Adrenal gland (tissue), 5 donors: ENCODE measurements at regions not wholly inside any gene's neighbourhood (a gene's known extent, or its start where the extent isn't known, plus 50 kb on each side); places are given as distances from the start of the nearest gene placed in this dataset.

Experiments
- POLR2A ChIP-seq, 2 donors: fragments of 450-650 bp; IDR thresholded peaks; one replicate each; pipeline ENCODE4 v1.6.1; 2017; ENCODE audit warnings: antibody characterized with exemption in 2 of 2, mild to moderate bottlenecking in 2 of 2, moderate library complexity in 1 of 2
- TF ChIP-seq, protein P1 (sequence below), 6 experiments: fragments of 450-650 bp in 4 of 6; fragments of 200-600 bp in 2 of 6; sonication (generic) in 1 of 6; IDR thresholded peaks; 1 replicate in 5 of 6; 2 replicates in 1 of 6; pipeline versions ENCODE4 v1.5.1 to v1.8.0; 2016 to 2021; ENCODE audit warnings: antibody characterized with exemption in 6 of 6, mild to moderate bottlenecking in 2 of 6, moderate library complexity in 1 of 6
- donor health status: DM: no; HTN: no; CAD: no.

DNA sequence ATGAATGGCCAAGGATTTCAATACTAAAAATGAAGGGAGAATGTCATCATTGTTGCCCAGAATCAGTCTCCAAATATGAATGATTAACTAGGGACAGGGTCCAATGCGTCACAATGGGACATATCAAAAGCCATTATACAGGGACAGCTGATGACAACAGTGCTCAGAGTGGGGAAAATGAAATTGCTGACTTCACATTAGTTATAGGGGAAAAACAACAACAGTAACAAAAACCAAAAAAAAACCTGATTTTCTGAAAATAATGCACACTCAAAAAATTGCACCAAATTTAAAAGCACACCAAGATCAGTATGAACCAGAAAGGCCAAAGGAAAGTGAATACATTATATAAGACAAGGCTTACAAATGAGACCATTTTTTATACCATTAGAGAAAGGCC, 353.2 kb upstream of the SOX5 start:
- TF ChIP-seq, protein P1, sequence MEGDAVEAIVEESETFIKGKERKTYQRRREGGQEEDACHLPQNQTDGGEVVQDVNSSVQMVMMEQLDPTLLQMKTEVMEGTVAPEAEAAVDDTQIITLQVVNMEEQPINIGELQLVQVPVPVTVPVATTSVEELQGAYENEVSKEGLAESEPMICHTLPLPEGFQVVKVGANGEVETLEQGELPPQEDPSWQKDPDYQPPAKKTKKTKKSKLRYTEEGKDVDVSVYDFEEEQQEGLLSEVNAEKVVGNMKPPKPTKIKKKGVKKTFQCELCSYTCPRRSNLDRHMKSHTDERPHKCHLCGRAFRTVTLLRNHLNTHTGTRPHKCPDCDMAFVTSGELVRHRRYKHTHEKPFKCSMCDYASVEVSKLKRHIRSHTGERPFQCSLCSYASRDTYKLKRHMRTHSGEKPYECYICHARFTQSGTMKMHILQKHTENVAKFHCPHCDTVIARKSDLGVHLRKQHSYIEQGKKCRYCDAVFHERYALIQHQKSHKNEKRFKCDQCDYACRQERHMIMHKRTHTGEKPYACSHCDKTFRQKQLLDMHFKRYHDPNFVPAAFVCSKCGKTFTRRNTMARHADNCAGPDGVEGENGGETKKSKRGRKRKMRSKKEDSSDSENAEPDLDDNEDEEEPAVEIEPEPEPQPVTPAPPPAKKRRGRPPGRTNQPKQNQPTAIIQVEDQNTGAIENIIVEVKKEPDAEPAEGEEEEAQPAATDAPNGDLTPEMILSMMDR (IDR thresholded peaks at IDR 0.05), result no peak
- TF ChIP-seq POLR2A (IDR thresholded peaks at IDR 0.05), result no peak
